Pulmonary artery endothelial cell (primary cell): ENCODE measurements at regions not wholly inside any gene's neighbourhood (a gene's known extent, or its start where the extent isn't known, plus 50 kb on each side); places are given as distances from the start of the nearest gene placed in this dataset.

Source experiments
- DNase-seq: peaks from one replicate; pipeline ENCODE4 v3.0.0-alpha.2; 2011; ENCODE audit warnings: low read depth, low spot score

DNA sequence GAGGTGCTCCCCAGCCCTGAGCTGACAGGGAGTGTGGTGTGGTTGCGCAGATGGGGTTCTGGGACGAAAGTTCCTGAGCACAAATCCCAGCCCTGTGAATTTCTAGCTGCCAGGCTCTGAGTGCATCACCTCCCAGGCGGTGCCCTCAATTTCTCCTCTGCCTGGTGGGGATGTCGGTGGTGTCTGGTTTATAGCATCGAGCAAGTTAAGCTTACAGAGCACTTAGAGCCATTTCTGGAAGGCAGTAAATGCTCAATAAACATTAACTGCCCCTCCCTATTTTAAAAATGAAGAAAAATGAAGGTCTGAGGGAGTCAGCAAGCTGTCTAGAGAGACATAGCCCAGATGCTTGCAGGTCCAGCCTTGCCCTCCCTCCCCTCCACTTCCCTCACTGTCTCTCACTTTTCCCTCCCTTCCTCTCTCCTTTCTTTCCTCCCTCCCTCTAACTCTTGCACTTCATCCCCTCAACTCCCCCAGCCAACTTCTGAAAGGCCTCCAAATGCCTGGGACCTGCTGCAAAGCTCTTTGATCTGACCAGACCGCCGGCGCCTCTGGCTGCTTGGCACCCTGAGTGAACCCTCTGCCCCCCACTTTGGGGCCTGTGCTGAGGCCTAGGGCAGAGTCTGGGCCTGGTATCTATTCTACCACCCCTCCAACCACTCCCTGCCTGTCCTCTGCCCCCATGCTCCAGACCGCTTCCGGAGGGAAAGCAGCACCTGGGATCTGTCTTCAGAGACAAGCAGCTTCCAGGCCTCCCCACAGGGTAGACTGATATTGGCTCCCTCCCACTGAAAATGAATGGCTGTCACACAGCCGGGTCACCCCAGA is 438.3 kb downstream of the RPS24 start:
- no peak for DNase-seq

- no peak for DNase-seq
These were observed 438.9 kb downstream of the RPS24 start for GRCh38 chr10:78472551-78472890.

DNA sequence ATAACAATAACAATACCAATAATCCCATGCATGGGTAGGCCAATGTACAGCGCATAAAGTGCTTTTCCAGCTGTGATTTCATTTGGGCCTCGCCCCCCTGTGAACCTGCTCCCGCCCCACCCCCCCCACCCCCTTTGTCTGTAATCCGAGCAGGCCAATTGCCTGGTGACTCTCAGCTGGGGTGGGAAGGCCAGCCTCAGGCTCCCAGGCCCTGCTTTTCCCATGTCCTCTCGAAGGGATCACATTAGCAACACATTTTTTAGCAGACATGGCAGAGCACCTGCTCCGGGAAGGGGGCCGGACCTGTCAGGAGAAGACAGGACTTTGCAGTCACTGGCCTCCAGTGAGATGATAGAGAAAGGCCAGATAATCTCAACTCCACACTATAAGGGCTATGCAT is 439.3 kb downstream of the RPS24 start:
- no peak for DNase-seq

- no peak for DNase-seq
These were observed 441.1 kb downstream of the RPS24 start for GRCh38 chr10:78474743-78475142.

GRCh38 chr10:78475437-78475836 is 441.8 kb downstream of the RPS24 start:
- DNase-seq = no peak

DNA sequence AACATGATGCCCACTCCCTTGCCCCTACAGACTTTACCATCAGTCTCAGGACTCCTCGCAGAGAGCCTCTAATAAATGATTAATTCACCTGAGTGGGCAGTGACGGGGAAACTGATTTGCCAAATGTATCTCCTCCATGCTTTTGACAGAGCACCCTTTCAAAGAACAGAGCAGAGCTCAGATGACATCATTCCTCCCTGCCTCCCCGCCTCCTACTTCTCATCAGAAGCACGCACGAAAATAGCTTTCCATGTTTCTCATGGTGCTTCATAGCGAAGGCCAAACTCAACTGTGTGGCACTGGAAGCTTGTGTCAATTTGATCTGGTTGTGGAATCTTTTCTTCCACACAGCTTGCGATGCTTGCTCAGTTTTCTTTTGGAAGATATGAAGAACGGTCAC is 442.5 kb downstream of the RPS24 start:
- no peak for DNase-seq

DNA sequence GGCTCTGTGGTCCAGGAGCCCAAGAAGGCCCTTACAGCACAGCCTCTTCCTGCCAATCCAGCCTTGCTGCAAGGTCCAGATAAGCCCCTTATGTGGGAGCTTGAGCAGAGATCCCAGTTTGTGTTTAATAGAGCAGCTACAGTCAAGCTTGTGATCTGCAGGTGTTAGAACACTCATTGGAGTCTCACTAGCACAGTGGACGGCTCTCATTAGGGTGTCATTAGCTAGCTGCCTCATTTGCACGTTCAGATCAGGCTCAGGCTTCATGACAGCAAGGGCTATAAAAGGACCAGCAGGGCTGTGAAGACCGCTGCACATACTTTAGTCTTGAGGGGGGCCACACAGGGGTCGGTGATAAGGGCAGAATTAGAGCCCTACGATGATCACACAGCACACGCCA is 443.2 kb downstream of the RPS24 start:
- DNase-seq = no peak

GRCh38 chr10:78478919-78479318 is 445.3 kb downstream of the RPS24 start:
- DNase-seq = no peak

- no peak for DNase-seq
These were observed 445.8 kb downstream of the RPS24 start for GRCh38 chr10:78479467-78479866.

DNA sequence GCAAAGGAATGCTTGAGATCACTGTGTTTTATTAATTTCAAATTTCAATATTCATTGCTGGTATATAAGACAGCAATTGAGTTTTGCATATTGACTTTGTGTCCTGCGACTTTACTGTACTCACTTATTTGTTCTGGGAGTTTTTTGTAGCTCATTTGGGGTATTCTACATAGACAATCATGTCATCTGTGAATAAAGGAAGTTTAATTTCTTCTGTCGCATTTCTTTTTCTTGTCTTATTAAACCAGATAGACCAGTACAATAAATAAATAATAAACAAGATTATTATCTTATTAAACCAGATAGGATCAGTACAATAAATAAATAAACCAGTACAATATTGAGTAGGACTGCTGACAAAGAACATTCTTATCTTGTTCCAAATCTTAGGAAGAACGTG is 448.2 kb downstream of the RPS24 start:
- DNase-seq = no peak

- no peak for DNase-seq
These were observed 450.0 kb downstream of the RPS24 start for GRCh38 chr10:78483641-78484040.

DNA sequence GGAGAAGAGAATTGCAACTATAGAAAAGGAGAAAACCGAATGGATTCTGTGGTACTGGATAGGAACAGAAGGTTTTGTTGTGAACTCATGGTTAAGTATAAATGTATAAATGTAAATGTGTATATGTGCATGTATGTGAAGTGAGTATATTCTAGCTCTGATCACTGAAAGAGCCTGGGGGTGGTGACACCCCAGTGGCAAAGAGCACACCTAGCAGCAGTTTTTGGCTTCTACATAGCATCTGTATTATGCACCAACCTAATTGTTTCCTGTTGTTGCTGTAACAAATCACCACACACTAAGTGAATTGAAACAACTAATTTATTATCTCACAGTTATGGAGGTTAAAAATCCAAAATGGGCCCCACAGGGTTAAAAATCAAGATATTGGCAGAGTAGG is 455.4 kb downstream of the RPS24 start:
- DNase-seq = no peak

DNA sequence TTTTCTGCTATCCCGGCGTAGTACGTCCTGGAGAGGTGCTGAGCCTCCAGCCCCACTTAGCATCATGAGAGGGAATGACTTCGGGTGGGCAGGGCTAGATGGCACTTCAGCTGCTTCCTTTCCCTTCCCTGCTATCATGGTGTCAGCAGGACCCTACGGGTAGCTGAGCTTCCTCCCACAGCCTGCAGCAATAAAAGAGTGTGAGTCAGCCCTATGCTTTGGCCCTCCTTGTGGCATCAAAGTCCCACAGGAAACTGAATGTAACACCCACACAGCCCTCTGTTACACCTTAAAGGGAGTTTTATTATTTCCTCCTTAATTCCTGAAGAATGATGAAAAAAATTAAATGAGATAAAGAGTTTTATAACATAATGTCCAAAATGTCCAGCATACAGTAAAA is 458.1 kb downstream of the RPS24 start:
- DNase-seq = no peak

DNA sequence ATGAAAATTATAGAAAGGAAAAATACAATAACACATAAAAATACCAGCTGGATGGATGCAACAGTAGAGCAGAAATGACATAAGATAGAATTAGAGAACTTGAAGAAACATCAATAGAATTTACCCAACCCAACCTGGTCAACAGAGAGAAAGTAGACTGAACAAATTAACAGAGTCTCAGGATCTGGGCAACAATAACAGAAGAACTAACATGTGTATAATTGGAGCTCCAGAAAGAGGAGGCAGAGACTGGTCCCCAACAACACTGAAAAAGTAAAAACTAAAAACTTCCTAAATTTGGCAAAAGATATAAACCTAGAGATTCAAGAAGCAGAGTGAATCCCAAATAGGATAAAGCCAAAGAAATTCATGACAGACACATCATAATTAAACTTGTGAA is 458.8 kb downstream of the RPS24 start:
- DNase-seq = no peak

DNA sequence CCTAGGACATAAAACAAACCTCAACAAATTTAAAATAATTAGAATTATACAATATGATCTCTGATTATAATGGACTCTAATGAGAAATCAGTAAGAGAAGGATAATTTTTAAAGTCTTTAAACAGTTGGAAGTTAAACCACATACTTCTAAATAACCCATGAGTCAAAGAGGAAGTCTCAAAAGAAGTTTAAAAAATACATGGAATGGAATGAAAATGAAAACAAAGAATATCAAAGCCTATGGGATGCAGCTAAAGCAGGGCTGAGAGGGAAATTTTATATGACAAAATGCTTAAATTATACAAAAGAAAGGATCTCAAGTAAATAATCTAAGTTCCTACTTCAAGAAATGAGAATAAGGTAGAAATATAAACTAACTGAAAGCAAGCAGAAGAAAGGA is 460.5 kb downstream of the RPS24 start:
- DNase-seq = no peak

DNA sequence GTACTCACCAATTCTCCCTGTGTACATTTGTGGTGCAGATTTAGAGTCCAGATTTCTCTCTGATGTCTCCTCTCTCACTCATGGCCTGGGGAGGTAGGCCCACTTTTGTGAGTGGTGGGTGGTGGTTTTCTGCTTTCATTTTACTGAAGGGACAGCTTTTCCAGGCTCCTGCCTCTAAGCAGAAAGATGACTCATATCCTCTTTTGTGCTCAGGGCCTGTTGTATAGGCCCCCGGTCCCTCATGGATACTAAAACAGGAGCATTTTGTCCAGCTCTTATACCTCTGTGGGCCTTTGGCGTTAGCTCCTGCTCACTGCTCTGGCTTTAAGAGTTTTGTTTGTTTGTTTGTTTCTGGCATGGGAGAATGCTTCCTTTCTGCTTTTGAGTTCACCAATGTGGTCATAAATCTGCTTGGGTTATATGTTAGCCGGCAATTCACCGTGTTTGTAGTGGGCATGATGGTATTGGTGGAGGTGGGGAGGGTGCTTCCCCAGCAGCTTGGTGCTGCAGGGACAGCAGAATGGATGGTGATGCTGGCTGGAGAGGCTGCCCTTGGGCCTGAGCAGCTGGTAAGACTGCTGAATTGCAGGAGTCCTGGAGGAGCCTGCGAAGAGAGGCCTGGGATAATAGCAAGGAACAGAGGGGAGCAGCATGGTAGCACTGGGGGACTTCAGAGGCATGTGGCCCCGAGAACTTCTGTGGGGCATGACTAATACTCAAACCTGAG is 468.7 kb downstream of the RPS24 start:
- peak; percentile 8 for DNase-seq

DNA sequence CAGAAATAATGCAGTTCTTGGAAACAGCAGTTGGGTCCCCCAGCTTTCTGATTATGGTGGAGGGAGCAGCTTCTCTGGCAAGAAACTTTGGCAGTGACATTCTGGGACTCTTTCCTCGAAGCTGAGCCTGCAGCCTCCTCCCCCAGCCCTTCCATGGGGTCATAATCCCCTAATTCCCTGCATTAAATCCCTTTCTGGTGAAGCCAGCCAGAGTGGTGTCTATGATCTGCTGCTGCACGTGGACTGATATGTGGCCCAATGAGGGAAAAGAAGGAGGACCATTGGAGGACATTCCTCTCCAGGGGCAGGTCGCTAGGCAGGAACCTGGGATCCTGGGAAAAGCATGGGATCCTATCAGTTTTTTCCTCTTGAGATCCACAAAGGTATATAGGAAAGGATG is 470.5 kb downstream of the RPS24 start:
- no peak for DNase-seq

GRCh38 chr10:78505657-78506056 is 472.0 kb downstream of the RPS24 start:
- no peak for DNase-seq

GRCh38 chr10:78506614-78507013 is 473.0 kb downstream of the RPS24 start:
- DNase-seq = no peak

- no peak for DNase-seq
These were observed 474.0 kb downstream of the RPS24 start for GRCh38 chr10:78507510-78508160.

DNA sequence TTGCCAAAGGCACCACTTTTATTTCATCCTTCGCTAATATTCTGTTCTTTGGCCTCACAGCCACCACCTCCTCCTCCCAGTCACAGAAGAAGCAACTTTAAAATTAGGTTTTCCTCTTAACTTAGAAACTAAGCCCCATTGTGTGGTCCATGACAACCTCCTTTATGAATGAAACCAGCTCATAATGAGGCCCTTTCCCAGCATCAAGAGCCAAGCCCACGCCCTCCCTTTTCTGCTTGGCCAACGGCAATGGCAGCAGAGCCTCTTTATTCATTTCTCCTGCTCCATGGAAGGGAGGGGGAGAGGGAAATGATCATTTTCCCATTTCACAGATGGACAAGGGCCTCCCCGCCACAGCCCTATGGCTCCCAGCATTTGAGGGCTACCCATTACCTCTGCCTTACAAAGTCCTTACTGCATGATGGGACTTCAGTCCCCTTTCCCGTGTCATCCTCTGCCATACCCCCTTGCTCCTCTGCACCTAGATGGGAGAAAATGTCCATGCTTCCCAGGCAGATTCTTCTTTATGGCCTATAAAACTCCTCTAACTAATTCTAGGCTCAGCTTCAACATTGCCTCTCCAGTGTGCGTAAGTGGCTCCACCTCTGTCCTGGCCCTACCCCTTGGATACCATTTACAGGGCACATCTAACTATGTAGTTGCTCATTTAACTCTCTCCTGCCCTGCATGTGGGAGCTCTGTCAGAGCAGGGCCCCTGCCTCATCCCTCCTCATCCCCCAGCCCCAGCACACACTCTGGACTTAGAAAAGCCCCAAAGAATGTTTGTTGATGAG is 475.5 kb downstream of the RPS24 start:
- DNase-seq = no peak
